Colonic mucosa (tissue), 4 donors: ENCODE measurements at regions not wholly inside any gene's neighbourhood (a gene's known extent, or its start where the extent isn't known, plus 50 kb on each side); places are given as distances from the start of the nearest gene placed in this dataset.

Source experiments
- DNase-seq: peaks from one replicate; pipeline ENCODE4 v3.0.0-alpha.2; 2020
- H3K27ac ChIP-seq: fragments of 200-600 bp; one replicate; pipeline ENCODE4 v1.8.0; 2021
- H3K27me3 ChIP-seq: fragments of 200-600 bp; one replicate; pipeline ENCODE4 v1.8.0; 2021
- H3K36me3 ChIP-seq: fragments of 200-600 bp; one replicate; pipeline ENCODE4 v1.8.0; 2021
- H3K4me1 ChIP-seq: fragments of 200-600 bp; one replicate; pipeline ENCODE4 v1.8.0; 2021; ENCODE audit warnings: mild to moderate bottlenecking
- H3K4me3 ChIP-seq: fragments of 200-600 bp; one replicate; pipeline ENCODE4 v1.8.0; 2021
- H3K9ac ChIP-seq, 2 donors: one replicate each; pipeline ENCODE4 v1.7.0; 2013; ENCODE audit warnings: control low read depth in 2 of 2, low read depth in 2 of 2, low read length in 2 of 2
- H3K9me3 ChIP-seq: fragments of 200-600 bp; one replicate; pipeline ENCODE4 v1.8.0; 2021
- intact Hi-C: fragments of 100-400 bp; cut with DNase I; formaldehyde crosslinking; loops from one replicate; pipeline ENCODE4 v1.14.1; 2022
- TF ChIP-seq, protein P1 (sequence below): fragments of 200-600 bp; IDR thresholded peaks from one replicate; pipeline ENCODE4 v1.8.0; 2022; ENCODE audit warnings: antibody characterized with exemption, mild to moderate bottlenecking
- donor health status: healthy.
- donor health status: DM: no; HTN: no; CAD: no.
- donor health status: DM: no; HTN: no; CAD: no.

DNA sequence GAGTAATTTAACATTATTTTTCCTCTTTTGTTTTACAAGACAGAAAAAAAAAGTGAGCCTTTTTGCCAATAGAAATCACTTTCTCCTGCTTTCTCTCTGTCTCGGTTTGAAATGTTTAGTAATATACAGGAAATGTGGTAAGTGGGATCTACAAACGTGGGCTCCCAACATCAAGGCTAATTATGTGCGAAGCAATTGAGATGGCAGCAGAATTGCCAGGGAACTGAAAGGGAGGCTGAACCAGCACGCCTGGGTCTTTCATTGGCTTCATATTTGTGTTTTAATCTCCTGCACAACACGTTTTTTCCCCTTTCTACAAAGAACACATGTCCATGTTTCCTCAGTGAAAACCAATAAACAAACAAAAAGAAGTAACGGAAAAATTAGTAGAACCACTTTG lies 743.9 kb upstream of the SOX9 start:
- Histone ChIP-seq H3K36me3 (no peaks in the 10 kb centered on the region), H3K27me3 (no peaks in the 10 kb centered on the region), H3K27ac (no peak overlapping the region), H3K9ac (no peak overlapping the region), H3K4me1 (no peaks in the 10 kb centered on the region), H3K9me3 (no peaks in the 10 kb centered on the region), H3K4me3 (no peak overlapping the region)
- DNase-seq = no peak
- intact Hi-C loops = no loop called here
- TF ChIP-seq, protein P1, sequence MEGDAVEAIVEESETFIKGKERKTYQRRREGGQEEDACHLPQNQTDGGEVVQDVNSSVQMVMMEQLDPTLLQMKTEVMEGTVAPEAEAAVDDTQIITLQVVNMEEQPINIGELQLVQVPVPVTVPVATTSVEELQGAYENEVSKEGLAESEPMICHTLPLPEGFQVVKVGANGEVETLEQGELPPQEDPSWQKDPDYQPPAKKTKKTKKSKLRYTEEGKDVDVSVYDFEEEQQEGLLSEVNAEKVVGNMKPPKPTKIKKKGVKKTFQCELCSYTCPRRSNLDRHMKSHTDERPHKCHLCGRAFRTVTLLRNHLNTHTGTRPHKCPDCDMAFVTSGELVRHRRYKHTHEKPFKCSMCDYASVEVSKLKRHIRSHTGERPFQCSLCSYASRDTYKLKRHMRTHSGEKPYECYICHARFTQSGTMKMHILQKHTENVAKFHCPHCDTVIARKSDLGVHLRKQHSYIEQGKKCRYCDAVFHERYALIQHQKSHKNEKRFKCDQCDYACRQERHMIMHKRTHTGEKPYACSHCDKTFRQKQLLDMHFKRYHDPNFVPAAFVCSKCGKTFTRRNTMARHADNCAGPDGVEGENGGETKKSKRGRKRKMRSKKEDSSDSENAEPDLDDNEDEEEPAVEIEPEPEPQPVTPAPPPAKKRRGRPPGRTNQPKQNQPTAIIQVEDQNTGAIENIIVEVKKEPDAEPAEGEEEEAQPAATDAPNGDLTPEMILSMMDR = no peak

DNA sequence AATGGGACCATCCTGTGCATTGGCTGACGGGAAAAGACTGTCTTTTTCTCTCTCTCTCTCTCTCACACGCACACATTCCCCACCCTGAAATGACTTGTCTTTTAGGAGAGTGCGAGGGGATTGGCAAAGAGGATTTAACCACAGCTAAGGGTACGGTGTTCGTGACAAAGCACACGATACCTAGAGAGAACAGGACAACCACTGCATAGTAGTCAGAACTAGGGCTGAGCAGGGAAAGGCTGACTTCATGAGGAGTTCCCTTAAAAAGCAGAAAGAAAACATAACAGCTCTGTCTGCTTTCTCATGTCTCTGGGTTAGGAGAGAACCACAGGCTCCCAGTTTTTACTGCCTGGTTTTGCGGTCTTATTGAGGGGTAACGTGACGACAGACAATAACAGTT lies 742.8 kb upstream of the SOX9 start:
- Histone ChIP-seq H3K9me3 (no peaks in the 10 kb centered on the region), H3K4me3 (no peak overlapping the region), H3K27me3 (no peaks in the 10 kb centered on the region), H3K27ac (no peak overlapping the region), H3K36me3 (no peaks in the 10 kb centered on the region), H3K9ac (no peak overlapping the region), H3K4me1 (no peaks in the 10 kb centered on the region)
- intact Hi-C loops = no loop called here
- DNase-seq = no peak
- TF ChIP-seq, protein P1 = no peak

DNA sequence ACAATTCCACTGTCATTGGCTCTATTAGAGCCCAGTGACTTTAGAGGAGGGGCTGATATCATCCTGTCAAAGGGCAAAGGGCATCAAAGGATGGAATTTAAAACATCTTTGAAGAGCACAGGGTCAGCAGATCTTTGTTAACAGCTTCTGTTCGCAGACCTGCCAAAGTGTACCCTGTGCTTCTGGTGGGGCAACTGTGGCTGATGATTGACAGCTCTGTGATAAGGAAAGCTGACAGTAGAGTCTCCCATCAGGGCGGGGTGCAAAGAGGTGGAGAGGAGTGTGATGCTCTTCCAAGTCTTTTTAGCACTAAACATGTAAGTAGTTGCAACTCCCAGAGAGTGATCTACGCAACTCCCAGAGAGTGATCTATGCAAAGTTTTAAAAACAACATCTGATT lies 742.1 kb upstream of the SOX9 start:
- no peaks in the 10 kb centered on the region for H3K27me3 ChIP-seq
- intact Hi-C loops = no loop called here
- no peak overlapping the region for H3K27ac ChIP-seq
- no peaks in the 10 kb centered on the region for H3K4me1 ChIP-seq
- no peak for DNase-seq
- no peaks in the 10 kb centered on the region for H3K36me3 ChIP-seq
- H3K4me3 ChIP-seq = no peak overlapping the region
- no peak overlapping the region for H3K9ac ChIP-seq
- TF ChIP-seq, protein P1 = no peak
- no peaks in the 10 kb centered on the region for H3K9me3 ChIP-seq

DNA sequence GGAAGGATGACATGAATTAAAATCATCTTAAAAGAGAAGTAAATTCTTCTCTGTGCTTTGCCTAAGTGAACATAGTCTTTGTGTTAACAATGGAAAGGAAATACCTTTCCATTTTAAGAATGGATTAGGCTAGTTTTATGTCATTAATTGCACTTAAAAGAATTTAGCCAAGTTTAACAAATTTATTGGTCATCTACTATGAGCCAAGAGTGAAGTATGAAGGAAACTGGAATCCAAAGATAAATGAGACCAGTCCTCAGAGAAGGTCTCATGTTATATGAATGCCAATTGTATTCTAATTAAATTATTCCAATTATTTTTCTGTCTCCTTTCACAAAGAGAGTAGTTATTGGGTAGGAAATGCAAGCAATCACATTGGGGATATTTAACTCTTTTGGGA lies 741.3 kb upstream of the SOX9 start:
- no peak for DNase-seq
- H3K27ac ChIP-seq = no peak overlapping the region
- TF ChIP-seq, protein P1 = no peak
- intact Hi-C loops = no loop called here
- H3K4me1 ChIP-seq = no peaks in the 10 kb centered on the region
- no peaks in the 10 kb centered on the region for H3K9me3 ChIP-seq
- no peaks in the 10 kb centered on the region for H3K27me3 ChIP-seq
- no peak overlapping the region for H3K4me3 ChIP-seq
- no peaks in the 10 kb centered on the region for H3K36me3 ChIP-seq
- H3K9ac ChIP-seq = no peak overlapping the region

DNA sequence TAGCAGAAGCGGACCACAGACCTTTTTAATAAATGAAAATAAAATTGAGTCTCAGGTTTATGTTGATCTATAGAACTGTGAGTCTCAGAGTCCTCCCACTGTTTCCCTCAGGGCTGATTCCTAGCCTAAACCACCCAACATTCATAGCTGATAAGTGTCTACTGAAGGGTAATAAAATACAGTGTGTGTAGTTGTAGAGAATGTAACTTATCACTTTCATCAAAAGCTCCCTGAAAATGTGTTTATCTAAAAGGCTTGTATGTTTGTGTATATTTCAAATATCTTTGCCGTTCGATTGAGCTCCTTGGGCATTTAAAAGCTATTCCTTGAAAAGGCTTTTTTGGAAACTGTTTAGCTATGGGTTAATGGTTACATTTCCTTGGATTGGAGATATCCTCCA lies 740.3 kb upstream of the SOX9 start:
- Histone ChIP-seq H3K4me1 (no peaks in the 10 kb centered on the region), H3K9ac (no peak overlapping the region), H3K4me3 (no peak overlapping the region), H3K27ac (no peak overlapping the region), H3K9me3 (no peaks in the 10 kb centered on the region), H3K27me3 (no peaks in the 10 kb centered on the region), H3K36me3 (no peaks in the 10 kb centered on the region)
- no peak for DNase-seq
- intact Hi-C loops = no loop called here
- TF ChIP-seq, protein P1 = no peak

DNA sequence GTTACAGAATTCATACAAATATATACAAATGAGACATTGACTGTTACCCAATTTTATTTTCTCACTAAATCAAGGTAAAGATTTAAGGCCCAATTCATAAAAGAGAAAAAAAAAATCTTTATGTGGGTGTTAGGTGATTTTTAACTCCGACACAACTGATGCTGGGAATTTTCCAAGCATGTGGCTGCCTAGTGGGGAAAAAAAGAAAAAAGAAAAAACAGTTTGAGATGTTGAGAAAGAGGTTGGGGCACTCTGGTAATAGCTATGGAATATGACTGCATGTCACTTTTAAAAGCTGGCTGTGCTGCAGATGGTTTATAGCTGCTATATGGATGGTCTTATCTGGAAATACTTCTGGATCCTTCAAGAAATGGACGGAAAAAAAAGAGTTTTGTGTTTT lies 739.9 kb upstream of the SOX9 start:
- Histone ChIP-seq H3K4me1 (no peaks in the 10 kb centered on the region), H3K27me3 (no peaks in the 10 kb centered on the region), H3K9me3 (no peaks in the 10 kb centered on the region), H3K4me3 (no peak overlapping the region), H3K9ac (no peak overlapping the region), H3K36me3 (no peaks in the 10 kb centered on the region), H3K27ac (no peak overlapping the region)
- TF ChIP-seq, protein P1 = no peak
- no peak for DNase-seq
- intact Hi-C loops = no loop called here
